ENCODE measurements at regions not wholly inside any gene's neighbourhood (a gene's known extent, or its start where the extent isn't known, plus 50 kb on each side); places are given as distances from the start of the nearest gene placed in this dataset.

DNA sequence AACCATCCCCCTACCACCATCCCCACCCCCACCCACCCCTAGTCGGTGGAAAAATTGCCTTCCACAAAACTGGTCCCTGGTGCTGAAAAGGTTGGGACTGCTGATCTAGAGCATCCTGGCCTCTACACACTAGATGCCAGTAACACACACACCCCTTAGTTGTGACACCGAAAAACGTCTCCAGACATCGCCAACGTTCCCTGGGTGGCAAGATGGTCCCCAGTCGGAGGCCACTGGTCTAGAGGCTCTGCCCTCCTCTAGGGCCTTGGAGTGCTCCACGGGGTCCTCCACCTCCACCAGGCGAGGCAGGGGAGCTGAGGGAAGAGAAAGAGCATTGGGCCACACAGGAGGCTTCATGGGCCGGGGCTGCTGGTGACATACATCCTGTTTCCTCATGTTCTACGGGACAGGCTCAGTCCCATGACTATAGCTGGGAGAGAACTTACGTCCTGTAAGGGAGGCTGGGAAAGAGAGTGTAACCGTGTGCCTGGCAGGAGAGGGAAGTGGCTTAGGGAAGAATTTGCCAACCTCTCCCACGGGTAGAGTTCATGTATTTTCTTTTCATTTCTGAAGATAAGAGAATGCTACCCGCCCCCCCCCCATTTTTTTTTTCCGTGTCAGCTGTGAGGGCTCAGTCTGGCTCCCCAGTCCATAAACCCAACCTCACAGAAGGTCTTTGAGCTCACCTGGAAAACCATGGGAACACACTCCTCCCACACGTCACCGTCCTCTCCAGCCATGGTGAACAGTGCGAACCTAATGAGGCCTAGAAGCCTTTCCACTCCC lies 132.7 kb upstream of the MYCN start:
- H3K27me3 ChIP-seq (ENCODE audit: control insufficient read depth, insufficient read depth, low read length): no peaks in the 10 kb centered on the region
- H3K27ac ChIP-seq: no peak overlapping the region
- TF ChIP-seq, protein P1, sequence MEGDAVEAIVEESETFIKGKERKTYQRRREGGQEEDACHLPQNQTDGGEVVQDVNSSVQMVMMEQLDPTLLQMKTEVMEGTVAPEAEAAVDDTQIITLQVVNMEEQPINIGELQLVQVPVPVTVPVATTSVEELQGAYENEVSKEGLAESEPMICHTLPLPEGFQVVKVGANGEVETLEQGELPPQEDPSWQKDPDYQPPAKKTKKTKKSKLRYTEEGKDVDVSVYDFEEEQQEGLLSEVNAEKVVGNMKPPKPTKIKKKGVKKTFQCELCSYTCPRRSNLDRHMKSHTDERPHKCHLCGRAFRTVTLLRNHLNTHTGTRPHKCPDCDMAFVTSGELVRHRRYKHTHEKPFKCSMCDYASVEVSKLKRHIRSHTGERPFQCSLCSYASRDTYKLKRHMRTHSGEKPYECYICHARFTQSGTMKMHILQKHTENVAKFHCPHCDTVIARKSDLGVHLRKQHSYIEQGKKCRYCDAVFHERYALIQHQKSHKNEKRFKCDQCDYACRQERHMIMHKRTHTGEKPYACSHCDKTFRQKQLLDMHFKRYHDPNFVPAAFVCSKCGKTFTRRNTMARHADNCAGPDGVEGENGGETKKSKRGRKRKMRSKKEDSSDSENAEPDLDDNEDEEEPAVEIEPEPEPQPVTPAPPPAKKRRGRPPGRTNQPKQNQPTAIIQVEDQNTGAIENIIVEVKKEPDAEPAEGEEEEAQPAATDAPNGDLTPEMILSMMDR (IDR thresholded peaks at IDR 0.05): no peak
- no peak overlapping the region for H3K4me2 ChIP-seq (ENCODE audit: low read length)
- H3K9me3 ChIP-seq (ENCODE audit: control insufficient read depth, low read length): no peaks in the 10 kb centered on the region
- H3K79me2 ChIP-seq: no peaks in the 10 kb centered on the region
- no peaks in the 10 kb centered on the region for H3K4me1 ChIP-seq
- no peak overlapping the region for H3K9ac ChIP-seq
- H2AFZ ChIP-seq: no peak overlapping the region
- no peaks in the 10 kb centered on the region for H3K36me3 ChIP-seq (ENCODE audit: control insufficient read depth, insufficient read depth, low read length)
- no peak overlapping the region for H3K4me3 ChIP-seq (ENCODE audit: low read depth, low read length)

DNA sequence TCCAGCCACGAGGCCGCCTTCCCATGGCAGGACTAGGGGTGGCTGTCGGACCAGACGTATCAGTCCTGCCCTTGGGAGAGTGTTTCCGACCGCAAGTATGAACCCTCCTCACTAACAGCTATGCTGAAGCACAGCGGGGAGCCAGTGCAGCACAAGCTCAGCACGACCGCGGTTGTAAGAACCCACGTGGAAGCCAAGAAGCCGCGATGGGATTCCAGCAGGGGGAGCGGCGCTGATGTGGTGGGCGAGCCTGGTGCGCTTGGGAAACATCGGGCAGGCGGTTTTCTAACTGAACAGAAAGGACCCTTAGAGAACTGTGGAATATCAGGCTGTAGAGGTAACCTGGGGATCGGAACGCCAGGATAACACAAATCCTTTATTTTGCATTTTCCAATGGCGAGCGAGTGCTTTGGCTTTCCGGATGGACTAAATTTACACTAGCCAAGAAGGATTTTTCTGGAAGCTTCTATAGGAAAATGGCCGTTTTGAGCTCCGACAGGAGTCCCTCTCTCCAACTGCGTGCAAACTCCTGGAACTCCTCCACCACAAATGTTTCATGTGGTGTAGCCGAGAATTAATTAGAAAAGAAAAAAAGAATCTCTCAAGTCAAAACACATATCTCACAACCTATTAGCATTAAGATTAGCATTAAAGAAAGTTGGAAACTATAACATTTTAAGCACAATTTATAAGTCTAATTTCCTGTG lies 132.0 kb upstream of the MYCN start:
- Histone ChIP-seq H3K79me2 (no peaks in the 10 kb centered on the region), H3K36me3 (ENCODE audit: control insufficient read depth, insufficient read depth, low read length) (no peaks in the 10 kb centered on the region)
- TF ChIP-seq, protein P1 (IDR thresholded peaks at IDR 0.05): no peak

DNA sequence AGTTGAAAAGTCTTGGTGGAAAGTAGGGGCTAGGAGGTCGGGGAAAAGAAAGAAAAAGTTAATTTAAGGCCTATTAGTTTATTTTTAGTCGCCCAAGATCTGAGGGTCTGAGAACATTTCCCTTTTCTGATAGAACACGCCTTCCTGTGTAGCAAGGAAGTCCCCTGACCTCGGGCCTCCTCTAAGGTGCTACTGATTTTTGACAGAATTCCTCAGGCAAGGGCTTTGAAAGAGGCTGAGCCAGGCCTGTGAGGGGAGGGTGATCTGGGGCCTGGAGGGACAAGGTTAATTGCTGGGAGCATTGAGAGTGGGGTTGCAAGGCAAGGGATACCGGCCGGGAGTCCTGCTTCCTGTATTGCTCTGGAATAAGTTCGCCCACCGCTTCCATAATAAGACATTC lies 131.4 kb upstream of the MYCN start:
- H3K36me3 ChIP-seq (ENCODE audit: control insufficient read depth, insufficient read depth, low read length): no peaks in the 10 kb centered on the region
- H2AFZ ChIP-seq: no peak overlapping the region
- no peak overlapping the region for H3K9ac ChIP-seq
- H3K79me2 ChIP-seq: no peaks in the 10 kb centered on the region
- H3K4me1 ChIP-seq: no peaks in the 10 kb centered on the region
- H3K27ac ChIP-seq: no peak overlapping the region
- no peaks in the 10 kb centered on the region for H3K27me3 ChIP-seq (ENCODE audit: control insufficient read depth, insufficient read depth, low read length)
- H3K9me3 ChIP-seq (ENCODE audit: control insufficient read depth, low read length): no peaks in the 10 kb centered on the region
- TF ChIP-seq, protein P1 (IDR thresholded peaks at IDR 0.05): no peak
- H3K4me3 ChIP-seq (ENCODE audit: low read depth, low read length): no peak overlapping the region
- no peak overlapping the region for H3K4me2 ChIP-seq (ENCODE audit: low read length)

More for the DNA sequence above, 132.0 kb upstream of the MYCN start:
- Histone ChIP-seq H3K4me3 (ENCODE audit: low read depth, low read length) (no peak overlapping the region), H3K27ac (no peak overlapping the region), H3K9ac (no peak overlapping the region), H3K9me3 (ENCODE audit: control insufficient read depth, low read length) (no peaks in the 10 kb centered on the region), H2AFZ (no peak overlapping the region), H3K27me3 (ENCODE audit: control insufficient read depth, insufficient read depth, low read length) (no peaks in the 10 kb centered on the region), H3K4me2 (ENCODE audit: low read length) (no peak overlapping the region), H3K4me1 (no peaks in the 10 kb centered on the region)

DNA sequence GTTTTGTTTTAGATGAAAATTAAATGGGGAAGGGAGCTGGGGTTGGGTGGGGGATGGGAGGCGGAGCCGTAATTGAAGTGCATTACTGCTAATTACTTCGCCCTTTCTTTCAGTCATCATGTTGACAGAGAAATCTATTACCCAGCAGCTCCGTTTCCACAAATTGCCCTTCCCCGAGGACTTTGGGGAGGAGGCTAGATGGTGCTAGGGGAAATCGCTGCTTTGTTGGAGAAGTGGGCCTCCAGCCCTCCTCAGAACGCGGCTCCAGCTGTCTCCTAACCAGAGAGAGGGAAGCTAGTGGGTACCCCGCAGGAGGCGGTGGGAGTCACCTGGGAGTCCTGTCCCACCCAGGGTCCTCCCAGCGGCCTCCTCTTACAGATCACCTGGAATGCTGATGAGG lies 130.9 kb upstream of the MYCN start:
- no peaks in the 10 kb centered on the region for H3K36me3 ChIP-seq (ENCODE audit: control insufficient read depth, insufficient read depth, low read length)

More for the DNA sequence above, 130.9 kb upstream of the MYCN start:
- Histone ChIP-seq H2AFZ (no peak overlapping the region), H3K4me1 (no peaks in the 10 kb centered on the region), H3K4me2 (ENCODE audit: low read length) (no peak overlapping the region), H3K9ac (no peak overlapping the region), H3K79me2 (no peaks in the 10 kb centered on the region), H3K27ac (no peak overlapping the region), H3K27me3 (ENCODE audit: control insufficient read depth, insufficient read depth, low read length) (no peaks in the 10 kb centered on the region), H3K4me3 (ENCODE audit: low read depth, low read length) (no peak overlapping the region), H3K9me3 (ENCODE audit: control insufficient read depth, low read length) (no peaks in the 10 kb centered on the region)
- TF ChIP-seq, protein P1 (IDR thresholded peaks at IDR 0.05): no peak
